T-helper 17 cell (primary cell): ENCODE measurements at regions not wholly inside any gene's neighbourhood (a gene's known extent, or its start where the extent isn't known, plus 50 kb on each side); places are given as distances from the start of the nearest gene placed in this dataset.

Experiments used
- ATAC-seq: fragments of 150-1000 bp; cut with Tn5 transposase; 2 replicates; pipeline ENCODE4 v1.10.0; 2021; ENCODE audit warnings: mild to moderate bottlenecking, moderate library complexity
- DNase-seq, 3 donors: peaks; one replicate each; pipeline versions ENCODE4 v3.0.0 to v3.0.0-alpha.2; 2020 to 2021
- H3K9me3 ChIP-seq: one replicate; pipeline ENCODE4 v1.7.0; 2013; ENCODE audit warnings: low read length, mild to moderate bottlenecking; ENCODE audit not compliant: control insufficient read depth, poor library complexity, severe bottlenecking
- H3K27ac Mint-ChIP-seq: one replicate; pipeline ENCODE4 v1.8.0; 2022; ENCODE audit warnings: mild to moderate bottlenecking, moderate library complexity, mixed read lengths
- H3K27me3 Mint-ChIP-seq: one replicate; pipeline ENCODE4 v1.8.0; 2022; ENCODE audit warnings: mixed read lengths
- H3K36me3 Mint-ChIP-seq: one replicate; pipeline ENCODE4 v1.8.0; 2022; ENCODE audit warnings: low read depth, mixed read lengths
- H3K4me1 Mint-ChIP-seq: one replicate; pipeline ENCODE4 v1.8.0; 2022; ENCODE audit warnings: mild to moderate bottlenecking, mixed read lengths
- H3K4me3 Mint-ChIP-seq: one replicate; pipeline ENCODE4 v1.8.0; 2022; ENCODE audit warnings: mild to moderate bottlenecking, moderate library complexity, mixed read lengths

DNA sequence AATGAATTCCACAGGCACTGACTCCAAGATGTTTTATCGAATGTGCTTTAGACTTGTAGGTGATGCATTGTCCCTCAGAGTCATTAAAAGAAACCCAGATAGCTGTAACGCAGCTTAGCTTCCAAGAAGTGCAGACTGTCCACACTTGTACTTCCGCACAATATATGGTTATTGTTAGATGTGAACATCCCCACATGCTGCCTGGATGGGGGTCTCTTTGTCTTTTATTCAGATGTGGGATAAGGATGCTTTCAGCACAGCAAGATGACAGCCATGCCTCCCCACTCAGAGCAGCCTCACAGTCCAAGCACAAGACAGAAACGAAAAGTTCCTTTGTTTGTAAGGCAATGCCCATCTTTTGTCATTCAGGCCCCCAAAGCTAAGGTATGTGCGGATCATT lies 416.6 kb downstream of the HRH4 start:
- H3K4me1 Mint-ChIP-seq, result no peaks in the 10 kb centered on the region
- H3K9me3 ChIP-seq, result peaks cover 3% of the 10 kb centered on the region
- ATAC-seq, result no peak
- DNase-seq, result no peak
- H3K27me3 Mint-ChIP-seq, result peaks cover 20% of the 10 kb centered on the region
- H3K27ac Mint-ChIP-seq, result no peak overlapping the region
- H3K4me3 Mint-ChIP-seq, result no peak overlapping the region
- no peaks in the 10 kb centered on the region for H3K36me3 Mint-ChIP-seq

DNA sequence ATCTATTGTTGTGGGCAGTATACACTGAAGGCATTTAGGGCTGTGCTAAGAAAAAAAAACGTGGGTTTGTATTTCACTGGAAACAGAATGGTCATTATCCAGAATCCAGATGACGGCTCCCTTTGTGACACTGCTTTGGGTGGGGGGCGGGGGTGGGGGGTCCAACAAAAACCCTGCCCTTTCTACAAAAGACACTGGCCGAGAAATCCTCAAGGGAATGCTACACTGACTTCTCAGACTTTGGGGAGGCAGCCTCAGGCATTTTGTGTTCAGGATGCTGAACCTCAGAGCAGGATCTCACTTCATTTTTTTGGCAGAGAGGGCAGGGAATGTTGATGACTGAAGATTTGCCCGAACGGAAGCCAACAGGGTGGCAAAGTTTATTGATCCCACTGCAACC lies 417.1 kb downstream of the HRH4 start:
- Mint-ChIP-seq H3K36me3 (no peaks in the 10 kb centered on the region), H3K4me1 (no peaks in the 10 kb centered on the region), H3K27ac (no peak overlapping the region), H3K4me3 (no peak overlapping the region), H3K27me3 (peaks cover 20% of the 10 kb centered on the region)
- ATAC-seq (no peak), DNase-seq (no peak)
- peaks cover 3% of the 10 kb centered on the region for H3K9me3 ChIP-seq

DNA sequence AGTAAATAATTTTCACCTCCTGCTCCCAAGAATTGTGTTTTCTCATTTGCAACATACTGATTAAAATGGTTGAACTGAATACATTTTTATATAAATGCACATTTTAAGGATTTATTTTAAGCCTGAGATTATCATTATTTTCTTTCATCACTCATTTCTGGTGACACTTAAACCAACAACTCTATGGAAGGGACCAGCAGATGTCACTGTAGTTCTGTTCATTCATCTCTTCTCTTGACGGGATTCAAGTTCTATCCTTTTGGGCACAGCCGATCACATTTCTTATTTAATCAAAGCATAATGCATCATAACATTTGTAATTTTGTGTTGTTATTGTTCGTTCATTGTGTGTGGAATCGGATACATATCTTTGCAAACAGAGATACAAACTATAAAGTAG lies 417.9 kb downstream of the HRH4 start:
- Mint-ChIP-seq H3K27ac (no peak overlapping the region), H3K4me3 (no peak overlapping the region), H3K36me3 (no peaks in the 10 kb centered on the region), H3K27me3 (peaks cover 20% of the 10 kb centered on the region), H3K4me1 (no peaks in the 10 kb centered on the region)
- ATAC-seq, result no peak
- no peak for DNase-seq
- peaks cover 3% of the 10 kb centered on the region for H3K9me3 ChIP-seq

DNA sequence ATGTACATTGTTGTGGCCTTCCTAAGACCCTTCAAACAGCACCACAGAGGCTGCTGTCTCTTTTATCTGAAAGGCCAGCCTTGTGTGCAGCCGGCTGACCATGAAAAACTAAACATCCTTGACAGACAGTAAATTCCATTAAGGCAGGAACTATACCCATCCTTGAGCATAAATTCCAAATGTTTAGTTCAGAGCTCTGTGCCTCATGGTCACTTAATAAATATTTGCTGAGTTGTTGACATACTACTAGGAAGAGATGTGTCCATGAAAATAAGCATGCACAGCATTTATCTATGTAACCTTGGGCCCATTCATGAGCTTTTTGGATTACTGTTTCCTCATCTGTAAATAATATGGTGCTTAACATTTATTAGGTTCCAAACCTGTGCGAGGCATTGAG lies 424.8 kb downstream of the HRH4 start:
- no peak for ATAC-seq
- H3K9me3 ChIP-seq, result peaks cover 3% of the 10 kb centered on the region
- no peak for DNase-seq
- no peak overlapping the region for H3K27ac Mint-ChIP-seq
- no peaks in the 10 kb centered on the region for H3K36me3 Mint-ChIP-seq
- no peaks in the 10 kb centered on the region for H3K27me3 Mint-ChIP-seq
- H3K4me1 Mint-ChIP-seq, result no peaks in the 10 kb centered on the region
- H3K4me3 Mint-ChIP-seq, result no peak overlapping the region

DNA sequence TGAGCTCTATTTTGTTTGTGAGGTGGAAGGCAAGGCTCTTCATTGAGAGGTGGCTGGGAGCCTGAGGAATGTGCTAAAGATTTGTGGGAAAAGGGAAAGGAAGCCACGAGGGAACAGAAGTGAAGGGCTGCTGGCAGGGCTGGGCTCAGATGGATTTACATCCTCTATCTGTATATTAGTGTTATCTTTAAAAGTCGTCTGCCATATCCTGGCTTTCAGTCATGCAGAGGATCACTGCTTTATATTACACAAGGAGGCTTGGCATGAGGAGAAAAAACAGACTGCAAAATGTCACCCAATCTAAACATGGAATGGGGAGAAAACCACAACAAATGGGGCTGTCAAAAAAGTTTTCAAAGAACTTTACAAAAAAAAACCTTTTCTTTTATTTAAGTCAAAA lies 434.4 kb downstream of the HRH4 start:
- no peaks in the 10 kb centered on the region for H3K9me3 ChIP-seq
- Mint-ChIP-seq H3K27me3 (no peaks in the 10 kb centered on the region), H3K4me1 (no peaks in the 10 kb centered on the region), H3K4me3 (no peak overlapping the region), H3K27ac (no peak overlapping the region), H3K36me3 (no peaks in the 10 kb centered on the region)
- no peak for DNase-seq
- no peak for ATAC-seq

DNA sequence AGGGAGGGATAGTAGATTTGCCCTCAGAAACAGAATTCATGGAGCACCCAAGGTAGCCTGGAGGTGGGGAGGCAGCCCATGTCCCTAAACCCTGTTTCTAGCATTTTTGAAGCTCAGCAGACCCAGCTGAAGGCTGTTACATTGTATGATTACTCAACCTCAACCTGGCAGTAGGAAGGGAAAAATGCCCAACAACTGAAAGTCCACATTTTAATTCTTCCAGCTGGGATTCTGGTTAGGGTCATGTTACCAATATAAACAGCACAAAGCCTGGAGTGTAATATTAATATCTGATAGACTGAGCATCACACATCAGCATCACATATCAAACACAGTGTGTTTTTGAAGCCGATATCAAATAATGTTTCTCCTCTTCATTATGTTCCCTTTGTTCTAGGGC lies 437.0 kb downstream of the HRH4 start:
- no peak overlapping the region for H3K4me3 Mint-ChIP-seq
- no peaks in the 10 kb centered on the region for H3K36me3 Mint-ChIP-seq
- H3K4me1 Mint-ChIP-seq, result no peaks in the 10 kb centered on the region
- H3K27me3 Mint-ChIP-seq, result no peaks in the 10 kb centered on the region
- H3K9me3 ChIP-seq, result no peaks in the 10 kb centered on the region
- DNase-seq (no peak), ATAC-seq (no peak)
- H3K27ac Mint-ChIP-seq, result no peak overlapping the region

DNA sequence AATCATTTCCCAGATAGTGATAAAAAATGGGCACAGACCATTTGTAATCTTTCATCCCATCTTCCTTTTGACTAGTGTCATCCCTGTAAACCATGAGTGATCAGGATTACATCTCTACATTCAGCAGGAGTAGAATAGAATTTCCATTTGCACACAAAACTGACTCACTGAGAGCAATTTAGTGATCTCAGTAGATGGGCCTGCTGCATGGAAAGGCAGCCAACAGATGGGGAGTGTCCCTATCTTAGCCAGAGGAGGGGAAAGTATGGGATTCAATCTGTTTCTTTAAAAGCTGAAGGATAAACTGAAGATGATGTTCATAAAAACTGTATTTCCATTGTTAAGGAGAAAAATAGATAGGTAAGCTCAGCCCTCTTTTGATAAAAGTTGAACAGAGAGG lies 441.7 kb downstream of the ZNF521 start:
- Mint-ChIP-seq H3K27me3 (peaks cover 6% of the 10 kb centered on the region), H3K4me1 (no peaks in the 10 kb centered on the region), H3K27ac (no peak overlapping the region), H3K36me3 (no peaks in the 10 kb centered on the region), H3K4me3 (no peak overlapping the region)
- DNase-seq (no peak), ATAC-seq (no peak)
- H3K9me3 ChIP-seq, result no peaks in the 10 kb centered on the region

DNA sequence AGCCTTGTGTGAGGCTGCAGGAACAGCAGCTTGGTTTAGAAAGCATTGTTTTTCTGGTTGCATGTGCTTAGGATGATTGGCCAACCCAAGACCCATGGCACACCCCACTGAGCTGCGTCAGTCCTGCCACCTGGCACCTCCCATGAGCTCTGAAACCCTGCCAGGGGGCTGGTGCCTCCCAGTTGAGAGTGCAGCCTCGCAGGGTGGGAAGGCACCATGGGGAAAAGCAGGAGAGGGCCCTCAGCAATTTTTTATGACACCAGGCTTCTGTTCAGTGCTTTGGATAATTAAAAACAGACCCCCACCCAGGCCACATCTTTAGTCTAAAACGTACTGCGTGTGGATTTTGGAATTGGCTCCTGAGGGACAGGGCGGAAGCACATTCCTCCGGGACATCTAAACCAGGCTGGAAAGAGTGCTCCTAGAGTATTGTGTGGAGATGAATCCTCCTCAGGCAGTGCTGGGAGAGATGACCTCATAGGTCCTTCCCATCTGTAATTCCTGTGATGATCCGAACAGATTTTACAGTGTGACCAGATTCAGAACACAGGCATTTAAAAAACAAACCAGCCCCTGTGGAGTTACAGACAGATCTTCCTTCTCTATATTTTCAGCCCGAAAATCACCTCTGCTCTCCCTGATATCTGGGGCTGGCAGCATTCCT lies 438.3 kb downstream of the ZNF521 start:
- H3K27ac Mint-ChIP-seq, result no peak overlapping the region
- H3K27me3 Mint-ChIP-seq, result peaks cover 6% of the 10 kb centered on the region
- no peaks in the 10 kb centered on the region for H3K4me1 Mint-ChIP-seq
- no peaks in the 10 kb centered on the region for H3K36me3 Mint-ChIP-seq
- ATAC-seq, result no peak
- no peaks in the 10 kb centered on the region for H3K9me3 ChIP-seq
- DNase-seq, result no peak
- H3K4me3 Mint-ChIP-seq, result no peak overlapping the region

DNA sequence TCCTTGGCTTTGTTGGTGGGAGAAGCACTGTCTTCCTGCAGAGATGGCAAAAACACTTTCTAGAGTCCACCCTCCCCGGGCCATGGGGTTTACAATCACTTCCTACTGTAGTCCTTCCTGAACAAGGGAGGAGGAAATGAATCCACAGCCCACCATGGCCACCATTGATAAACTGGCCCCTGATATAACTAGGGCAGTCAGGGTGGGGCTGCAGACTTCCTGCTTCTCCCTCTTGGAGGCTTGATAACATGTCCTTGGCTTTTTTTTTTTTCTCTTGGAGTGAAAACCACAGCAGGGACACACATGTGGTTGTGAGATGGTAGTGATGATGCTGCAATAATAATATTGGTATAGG lies 437.8 kb downstream of the ZNF521 start:
- ATAC-seq, result no peak
- Mint-ChIP-seq H3K4me1 (no peaks in the 10 kb centered on the region), H3K27ac (no peak overlapping the region), H3K27me3 (peaks cover 6% of the 10 kb centered on the region), H3K4me3 (no peak overlapping the region), H3K36me3 (no peaks in the 10 kb centered on the region)
- no peaks in the 10 kb centered on the region for H3K9me3 ChIP-seq
- DNase-seq, result no peak

DNA sequence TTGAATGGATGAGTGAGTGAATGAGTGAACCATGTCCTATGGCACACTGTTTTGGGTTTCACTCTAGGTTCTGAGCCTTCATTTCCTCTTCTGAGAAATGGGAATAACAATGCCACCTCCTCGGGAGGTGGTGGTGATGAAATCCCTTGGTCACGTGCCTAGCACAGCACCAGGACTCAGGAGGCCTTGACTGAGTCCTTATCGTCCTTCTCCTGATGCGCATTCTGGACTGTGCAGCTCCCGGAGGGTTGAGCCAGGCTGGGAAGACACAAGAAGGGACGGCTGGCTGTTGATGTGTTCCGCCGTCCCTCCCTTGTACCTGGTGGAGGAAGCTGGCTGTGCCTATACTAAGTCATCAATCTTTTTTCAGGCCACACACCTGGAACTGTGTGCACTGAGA lies 437.3 kb downstream of the ZNF521 start:
- no peaks in the 10 kb centered on the region for H3K9me3 ChIP-seq
- Mint-ChIP-seq H3K4me1 (no peaks in the 10 kb centered on the region), H3K36me3 (no peaks in the 10 kb centered on the region), H3K27me3 (peaks cover 6% of the 10 kb centered on the region), H3K4me3 (no peak overlapping the region), H3K27ac (no peak overlapping the region)
- ATAC-seq (no peak), DNase-seq (no peak)

DNA sequence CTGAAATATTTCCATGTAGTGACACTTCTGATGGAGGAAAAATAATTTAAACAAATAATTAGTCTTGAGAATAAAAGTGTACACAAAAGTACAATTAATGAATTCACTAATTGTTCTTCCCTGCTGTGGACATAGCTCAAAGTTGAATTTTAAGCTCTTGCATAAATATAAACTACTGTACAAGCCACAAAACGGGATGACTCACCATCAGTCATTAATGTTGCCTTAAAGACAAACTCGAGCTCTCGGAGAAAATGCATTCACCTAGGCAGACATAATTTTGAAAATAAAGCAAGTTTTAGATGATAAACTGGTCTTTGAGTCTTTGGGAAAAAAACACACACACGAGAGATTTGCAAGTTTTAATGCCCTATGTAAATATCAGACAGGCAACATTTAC lies 436.4 kb downstream of the ZNF521 start:
- H3K4me1 Mint-ChIP-seq, result no peaks in the 10 kb centered on the region
- no peak for DNase-seq
- no peaks in the 10 kb centered on the region for H3K9me3 ChIP-seq
- H3K27me3 Mint-ChIP-seq, result peaks cover 6% of the 10 kb centered on the region
- H3K4me3 Mint-ChIP-seq, result no peak overlapping the region
- H3K27ac Mint-ChIP-seq, result no peak overlapping the region
- no peaks in the 10 kb centered on the region for H3K36me3 Mint-ChIP-seq
- no peak for ATAC-seq

DNA sequence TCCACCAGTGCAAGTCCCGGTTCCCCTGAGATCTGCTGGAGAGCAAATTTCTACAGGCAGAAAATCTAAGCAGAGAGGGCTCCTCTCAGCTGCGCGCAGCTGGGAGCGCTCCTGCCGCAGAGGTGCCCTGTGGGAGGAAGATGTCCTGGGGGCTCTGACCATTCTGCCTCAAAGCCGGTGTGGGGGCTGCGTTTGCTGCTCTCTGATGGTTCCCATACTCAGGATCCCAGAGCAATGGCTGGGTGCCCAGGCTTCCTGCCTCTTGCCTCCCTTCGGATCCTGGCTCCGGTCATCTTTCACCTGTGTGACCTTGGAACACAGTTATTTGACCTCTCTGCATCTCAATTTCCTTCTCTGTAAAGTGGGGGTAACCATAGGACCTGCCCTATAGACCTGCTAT lies 434.2 kb downstream of the ZNF521 start:
- peaks cover 6% of the 10 kb centered on the region for H3K27me3 Mint-ChIP-seq
- no peak overlapping the region for H3K4me3 Mint-ChIP-seq
- no peaks in the 10 kb centered on the region for H3K36me3 Mint-ChIP-seq
- ATAC-seq (no peak), DNase-seq (no peak)
- no peaks in the 10 kb centered on the region for H3K4me1 Mint-ChIP-seq
- H3K27ac Mint-ChIP-seq, result no peak overlapping the region
- H3K9me3 ChIP-seq, result no peaks in the 10 kb centered on the region

DNA sequence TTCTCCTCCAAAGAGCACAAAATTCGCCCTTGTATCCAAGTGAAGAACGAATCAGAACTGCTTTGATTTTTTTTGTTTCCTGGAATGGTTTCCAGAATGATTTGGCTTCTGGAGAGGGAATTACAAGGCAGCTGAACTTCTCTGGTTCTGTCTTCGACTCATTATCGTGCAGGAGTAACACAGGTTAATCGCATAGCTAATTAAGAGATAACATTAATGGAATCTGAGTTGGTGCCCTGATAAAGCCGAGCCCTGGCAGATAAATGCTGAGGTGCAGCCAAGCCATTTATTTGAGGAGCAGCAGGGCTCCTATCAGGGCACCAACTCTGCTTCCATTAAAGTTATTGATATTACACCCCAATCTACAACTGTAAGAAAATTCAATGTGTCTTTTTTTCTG lies 433.7 kb downstream of the ZNF521 start:
- DNase-seq (no peak), ATAC-seq (no peak)
- Mint-ChIP-seq H3K27ac (no peak overlapping the region), H3K4me3 (no peak overlapping the region), H3K27me3 (peaks cover 6% of the 10 kb centered on the region), H3K4me1 (no peaks in the 10 kb centered on the region), H3K36me3 (no peaks in the 10 kb centered on the region)
- H3K9me3 ChIP-seq, result no peaks in the 10 kb centered on the region

DNA sequence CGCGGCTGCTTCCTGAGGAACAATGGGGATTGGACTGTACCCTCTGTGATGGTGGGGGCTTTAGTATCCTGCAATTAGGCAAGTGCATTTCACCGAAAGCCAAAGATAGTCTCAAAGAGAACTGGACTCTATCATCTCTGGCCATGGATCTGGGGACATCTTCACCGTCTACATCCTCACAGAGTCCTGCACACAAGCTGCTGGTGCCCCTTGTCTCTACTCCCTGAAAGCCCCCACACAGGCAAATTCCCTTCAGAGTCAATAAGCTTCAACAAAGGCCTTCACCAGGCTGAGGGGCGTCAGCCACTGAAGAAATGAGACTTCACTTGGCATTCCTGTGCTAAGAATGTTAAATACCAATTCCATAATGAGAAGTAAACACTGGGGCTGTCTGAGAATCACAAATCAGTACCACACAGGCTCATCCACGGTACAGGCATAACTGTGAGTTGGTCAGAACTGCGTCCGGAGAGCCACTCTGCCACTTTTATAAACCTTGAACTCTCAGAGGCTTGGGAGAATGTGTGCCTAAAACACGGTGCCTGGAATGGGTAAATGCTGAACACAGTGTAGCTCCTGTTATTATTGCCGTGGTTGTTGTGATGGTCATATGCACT lies 432.7 kb downstream of the ZNF521 start:
- H3K27ac Mint-ChIP-seq, result no peak overlapping the region
- DNase-seq (no peak), ATAC-seq (no peak)
- no peaks in the 10 kb centered on the region for H3K4me1 Mint-ChIP-seq
- no peak overlapping the region for H3K4me3 Mint-ChIP-seq
- H3K27me3 Mint-ChIP-seq, result peaks cover 6% of the 10 kb centered on the region
- H3K9me3 ChIP-seq, result no peaks in the 10 kb centered on the region
- no peaks in the 10 kb centered on the region for H3K36me3 Mint-ChIP-seq
